Common myeloid progenitor, CD34-positive (primary cell): ENCODE measurements at regions not wholly inside any gene's neighbourhood (a gene's known extent, or its start where the extent isn't known, plus 50 kb on each side); places are given as distances from the start of the nearest gene placed in this dataset.

Source experiments
- CTCF ChIA-PET: fragments of 350-600 bp; sonication (Branson Sonifier 250); formaldehyde crosslinking; loops from one replicate; lab custom pipeline; 2021; ENCODE audit warnings: antibody characterized with exemption; lab: Charles Lee
- POLR2A ChIA-PET: fragments of 350-600 bp; sonication (Branson Sonifier 250); formaldehyde crosslinking; loops from one replicate; lab custom pipeline; 2021; ENCODE audit warnings: antibody characterized with exemption; lab: Charles Lee
- DNase-seq, 3 donors: peaks; one replicate each; pipeline versions ENCODE4 v3.0.0 to v3.0.0-alpha.2; 2013
- H3K27ac ChIP-seq, 2 experiments: 1 replicate in 1 of 2; 2 replicates in 1 of 2; pipeline ENCODE4 v1.7.0; 2013; ENCODE audit warnings: inconsistent platforms in 2 of 2, low read length in 2 of 2, mild to moderate bottlenecking in 2 of 2, low read depth in 1 of 2, moderate library complexity in 1 of 2; ENCODE audit not compliant: severe bottlenecking in 2 of 2, insufficient read depth in 1 of 2, poor library complexity in 1 of 2
- H3K27me3 ChIP-seq, 5 experiments: replicated peaks in 2 of 5; 1 replicate in 3 of 5; 2 replicates in 2 of 5; pipeline versions ENCODE4 v1.6.1 to v1.7.0; 2013; ENCODE audit warnings: low read length in 4 of 5, mild to moderate bottlenecking in 2 of 5, moderate library complexity in 2 of 5, inconsistent platforms in 1 of 5; ENCODE audit not compliant: insufficient read depth in 5 of 5, control insufficient read depth in 4 of 5
- H3K36me3 ChIP-seq, 4 experiments: 1 replicate in 2 of 4; 2 replicates in 2 of 4; pipeline versions ENCODE4 v1.6.1 to v1.7.0; 2013; ENCODE audit warnings: low read length in 3 of 4, control low read depth in 1 of 4, mild to moderate bottlenecking in 1 of 4; ENCODE audit not compliant: control insufficient read depth in 4 of 4, insufficient read depth in 4 of 4
- H3K4me1 ChIP-seq, 4 experiments: 1 replicate in 3 of 4; 2 replicates in 1 of 4; pipeline versions ENCODE4 v1.6.1 to v1.7.1; 2013; ENCODE audit warnings: low read length in 3 of 4, mild to moderate bottlenecking in 3 of 4, control low read depth in 1 of 4, inconsistent platforms in 1 of 4, moderate library complexity in 1 of 4; ENCODE audit not compliant: control insufficient read depth in 4 of 4, insufficient read depth in 4 of 4; ENCODE audit errors: control extremely low read depth in 1 of 4
- H3K4me3 ChIP-seq, 7 experiments: 1 replicate in 4 of 7; 2 replicates in 3 of 7; pipeline versions ENCODE4 v1.5.1 to v1.7.0; 2013; ENCODE audit warnings: mild to moderate bottlenecking in 7 of 7, low read length in 6 of 7, moderate library complexity in 6 of 7, inconsistent platforms in 2 of 7, low read depth in 2 of 7, control low read depth in 1 of 7; ENCODE audit not compliant: insufficient read depth in 4 of 7, control insufficient read depth in 1 of 7; ENCODE audit errors: extremely low read depth in 1 of 7
- H3K9me3 ChIP-seq, 5 experiments: 1 replicate in 4 of 5; 2 replicates in 1 of 5; pipeline versions ENCODE4 v1.6.1 to v1.7.1; 2013; ENCODE audit warnings: low read length in 4 of 5, mild to moderate bottlenecking in 2 of 5, inconsistent platforms in 1 of 5, low read depth in 1 of 5, moderate library complexity in 1 of 5; ENCODE audit not compliant: control insufficient read depth in 4 of 5, insufficient read depth in 2 of 5; ENCODE audit errors: control extremely low read depth in 1 of 5
- WGBS: methylation state at CpG from one replicate; pipeline ENCODE4 v1.1.5; 2013; ENCODE audit not compliant: insufficient coverage; 5-methylcytosine and 5-hydroxymethylcytosine counted together

DNA sequence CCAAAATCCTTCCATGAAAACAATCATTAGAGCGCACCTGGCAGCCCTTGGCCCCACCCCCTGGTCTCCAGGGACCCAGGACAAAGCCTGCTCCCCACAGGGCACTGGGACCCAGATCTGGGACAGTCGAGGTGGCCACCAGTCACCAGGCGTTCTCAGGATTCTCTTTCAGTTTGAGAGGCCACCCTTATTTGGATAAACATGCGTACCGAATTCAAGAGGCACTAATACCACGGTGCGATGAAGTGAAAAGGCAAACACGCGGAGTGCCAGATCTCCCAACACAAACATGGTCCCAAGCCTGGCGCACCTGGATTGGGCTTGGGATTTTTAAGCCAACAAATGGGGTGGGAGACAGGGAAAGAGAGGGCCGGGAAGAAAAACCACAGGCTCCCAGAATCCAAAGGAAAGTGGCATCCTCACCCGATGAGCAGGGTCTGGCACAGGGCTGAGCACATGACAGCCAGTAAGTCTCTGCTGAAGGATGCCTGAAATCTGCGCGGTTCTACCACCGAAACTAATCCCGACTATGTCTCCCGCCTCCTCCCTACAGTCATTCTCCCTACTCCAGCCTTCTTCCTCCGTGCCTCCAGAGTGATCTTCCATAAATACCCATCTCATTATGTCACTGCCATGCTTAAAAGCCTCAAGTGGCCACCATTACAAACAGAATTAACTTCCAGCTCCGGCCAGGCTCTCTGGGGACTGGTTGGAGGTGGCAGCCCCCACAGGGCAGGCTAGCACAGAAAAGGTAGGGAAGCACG is 60.9 kb upstream of the KLHL29 start:
- Histone ChIP-seq H3K27ac (no peak overlapping the region), H3K4me1 (peaks cover 6 to 15% (median 13%) of the 10 kb centered on the region in 4 experiments), H3K4me3 (no peak overlapping the region), H3K9me3 (no peaks in the 10 kb centered on the region), H3K27me3 (peaks cover 0 to 22% (median 0%) of the 10 kb centered on the region in 5 experiments), H3K36me3 (no peaks in the 10 kb centered on the region)
- no peak for DNase-seq
- WGBS = 94% methylated on average over 13 of the region's 20 CpGs
- CTCF ChIA-PET = no interaction called here
- POLR2A ChIA-PET = no interaction called here

DNA sequence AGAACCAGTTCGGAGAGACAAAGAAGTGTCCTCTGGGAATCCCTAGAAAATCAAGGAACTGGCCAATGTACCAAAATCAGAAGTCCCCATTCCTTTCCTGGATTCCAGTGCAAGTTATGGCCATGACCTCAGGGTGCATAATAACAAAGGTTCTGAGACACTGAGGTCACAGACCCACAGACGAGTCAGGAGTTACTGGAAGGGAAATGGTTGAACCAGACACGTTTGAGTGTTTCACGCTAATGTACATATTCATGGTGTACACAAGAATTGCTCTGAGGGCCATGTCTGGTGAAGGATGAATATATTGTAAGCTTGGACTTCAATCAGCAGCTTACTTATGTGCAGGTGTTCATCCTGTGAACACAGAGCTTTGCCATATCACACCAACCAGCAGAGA is 58.6 kb upstream of the KLHL29 start:
- Histone ChIP-seq H3K4me3 (no peak overlapping the region), H3K9me3 (no peaks in the 10 kb centered on the region), H3K27ac (no peak overlapping the region), H3K36me3 (no peaks in the 10 kb centered on the region), H3K27me3 (peaks cover 0 to 36% (median 4%) of the 10 kb centered on the region in 5 experiments), H3K4me1 (no peaks in the 10 kb centered on the region)
- CTCF ChIA-PET = interaction anchor here (0.7 to 1.1 kb wide), 2 partner anchors 25 to 32 kb away, joined by 3 read pairs; no protein-coding TSS in a partner anchor
- DNase-seq = no peak
- WGBS = 84% methylated on average over 4 of the region's 4 CpGs
- POLR2A ChIA-PET = no interaction called here

DNA sequence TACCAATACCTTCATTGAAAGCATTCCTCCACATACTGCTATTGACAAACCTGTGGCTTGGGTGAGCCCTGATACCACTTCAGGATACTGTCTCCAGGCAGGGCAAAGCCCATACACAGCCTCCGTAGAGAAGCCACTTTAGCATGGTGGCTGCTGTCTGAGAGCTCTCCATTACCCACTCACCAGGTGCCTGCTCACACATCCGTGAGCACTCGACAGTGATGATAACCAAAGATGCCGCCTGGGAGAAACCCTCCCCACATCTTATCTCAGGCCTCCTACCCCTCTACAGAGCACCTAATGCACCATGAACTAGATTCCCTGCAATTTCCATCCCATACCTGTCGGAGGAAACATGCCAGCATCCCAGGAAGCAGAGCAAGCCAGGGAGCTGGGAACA is 57.6 kb upstream of the KLHL29 start:
- Histone ChIP-seq H3K4me1 (no peaks in the 10 kb centered on the region), H3K4me3 (no peak overlapping the region), H3K36me3 (no peaks in the 10 kb centered on the region), H3K27me3 (peaks cover 0 to 35% (median 2%) of the 10 kb centered on the region in 5 experiments), H3K9me3 (no peaks in the 10 kb centered on the region), H3K27ac (no peak overlapping the region)
- ChIA-PET POLR2A (no interaction called here), CTCF (interaction anchor here (1.1 kb wide), 1 partner anchor 24 kb away, joined by 3 read pairs; no protein-coding TSS in a partner anchor)
- no peak for DNase-seq
- 93% methylated on average over 5 of the region's 5 CpGs for WGBS

DNA sequence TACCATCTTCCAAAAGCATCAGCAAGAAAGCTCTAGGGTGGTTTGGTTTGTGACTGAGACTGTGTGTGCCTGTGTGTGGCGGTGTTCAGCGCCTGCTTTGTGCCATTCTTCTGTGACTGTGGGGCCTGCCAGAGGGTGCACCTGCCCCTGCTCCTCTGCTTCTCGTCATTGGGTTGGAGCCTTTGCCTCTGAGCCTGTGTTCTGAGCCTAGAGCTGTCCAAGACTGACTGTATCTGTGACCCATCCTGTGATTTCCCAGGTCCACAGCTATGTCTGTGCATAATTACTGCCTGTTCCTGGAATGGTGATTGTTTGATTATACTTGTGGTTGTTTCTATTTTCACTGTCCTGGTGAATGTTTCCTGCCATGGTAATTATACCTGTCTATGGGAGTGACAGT is 57.1 kb upstream of the KLHL29 start:
- no peaks in the 10 kb centered on the region for H3K9me3 ChIP-seq
- no peak for DNase-seq
- ChIA-PET CTCF (no interaction called here), POLR2A (no interaction called here)
- H3K27ac ChIP-seq = no peak overlapping the region
- 91% methylated on average over 1 of the region's 3 CpGs for WGBS
- no peak overlapping the region for H3K4me3 ChIP-seq
- peaks cover 0 to 33% (median 5%) of the 10 kb centered on the region in 5 experiments for H3K27me3 ChIP-seq
- no peaks in the 10 kb centered on the region for H3K36me3 ChIP-seq
- H3K4me1 ChIP-seq = no peaks in the 10 kb centered on the region

DNA sequence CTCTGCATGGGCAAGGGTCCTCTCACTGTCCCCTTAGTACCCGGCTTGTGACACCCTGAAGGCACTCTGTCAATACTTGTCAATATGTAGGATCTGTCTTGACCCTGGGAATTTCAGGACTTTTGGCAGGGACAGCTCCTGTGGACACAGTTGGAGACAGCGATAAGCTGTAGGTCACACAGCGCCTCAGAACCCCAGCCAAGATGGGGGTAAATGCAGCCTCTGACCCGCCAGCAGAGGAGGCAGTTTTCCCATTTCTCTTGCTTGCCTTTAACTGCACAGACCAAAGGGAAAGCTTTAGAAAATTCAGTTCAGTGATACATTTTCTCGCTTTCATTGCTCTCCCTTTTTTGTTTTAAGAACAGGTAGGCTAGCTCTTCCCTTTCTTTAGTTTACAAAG is 54.8 kb upstream of the KLHL29 start:
- POLR2A ChIA-PET = no interaction called here
- 40% methylated on average over 4 of the region's 5 CpGs for WGBS

More for the DNA sequence above, 54.8 kb upstream of the KLHL29 start:
- H3K4me3 ChIP-seq = no peak overlapping the region
- H3K27me3 ChIP-seq = peaks cover 0 to 33% (median 5%) of the 10 kb centered on the region in 5 experiments
- no peaks in the 10 kb centered on the region for H3K36me3 ChIP-seq
- CTCF ChIA-PET = interaction anchor here (0.6 to 1.9 kb wide), 6 partner anchors 8 to 430 kb away, joined by 3 to 5 read pairs (median 4); no protein-coding TSS in a partner anchor
- H3K9me3 ChIP-seq = no peaks in the 10 kb centered on the region
- H3K27ac ChIP-seq = no peak overlapping the region
- DNase-seq = peak in 2 of 3 donors; percentile 39 to 42
- peaks cover 0 to 10% (median 3%) of the 10 kb centered on the region in 4 experiments for H3K4me1 ChIP-seq
